HEK293 (cell line): ENCODE measurements at regions not wholly inside any gene's neighbourhood (a gene's known extent, or its start where the extent isn't known, plus 50 kb on each side); places are given as distances from the start of the nearest gene placed in this dataset.

Experiments used
- CTCF ChIA-PET: fragments of 350-600 bp; formaldehyde crosslinking; extraction: SDS; loops from one replicate; lab custom pipeline; 2021; ENCODE audit warnings: antibody characterized with exemption; lab: Yijun Ruan, JAX
- POLR2A ChIA-PET: fragments of 300-600 bp; formaldehyde crosslinking; extraction: SDS; loops from one replicate; lab custom pipeline; 2020; ENCODE audit warnings: antibody characterized with exemption, inconsistent platforms; lab: Yijun Ruan, JAX
- H3K27ac ChIP-seq: fragments of 200-500 bp; sonication (Bioruptor generic); 2 replicates; pipeline ENCODE4 v1.5.1; 2014; ENCODE audit warnings: low read depth, low read length, control low read depth, inconsistent platforms; ENCODE audit errors: extremely low read depth
- H3K36me3 ChIP-seq, 2 experiments: fragments of 200-500 bp in 1 of 2; sonication (Bioruptor generic) in 1 of 2; 1 replicate in 1 of 2; 2 replicates in 1 of 2; pipeline ENCODE4 v1.5.1; 2014 to 2017; ENCODE audit warnings: inconsistent platforms in 2 of 2, low read length in 2 of 2; ENCODE audit not compliant: control insufficient read depth in 2 of 2, insufficient read depth in 1 of 2
- H3K4me1 ChIP-seq: fragments of 200-500 bp; sonication (Bioruptor generic); 2 replicates; pipeline ENCODE4 v1.5.1; 2014; ENCODE audit warnings: mild to moderate bottlenecking, low read length, inconsistent platforms; ENCODE audit not compliant: control insufficient read depth, insufficient read depth
- H3K4me3 ChIP-seq: 2 replicates; pipeline ENCODE4 v1.5.1; 2011; ENCODE audit warnings: low read depth, mild to moderate bottlenecking, control low read depth, low read length, moderate library complexity
- H3K9me3 ChIP-seq: fragments of 200-500 bp; sonication (Bioruptor generic); 2 replicates; pipeline ENCODE4 v1.5.1; 2014; ENCODE audit warnings: low read depth, low read length, inconsistent platforms; ENCODE audit not compliant: control insufficient read depth, insufficient read depth
- BCL11B ChIP-seq: fragments of 450-650 bp; formaldehyde crosslinking; IDR thresholded peaks from 2 replicates; pipeline ENCODE4 v1.5.1; 2016; ENCODE audit warnings: low read depth, missing biosample characterization, missing genetic modification characterization
- GLI2 ChIP-seq: fragments of 450-650 bp; formaldehyde crosslinking; IDR thresholded peaks from 2 replicates; pipeline ENCODE4; 2017; ENCODE audit warnings: missing biosample characterization, missing genetic modification characterization, low read depth, borderline replicate concordance
- GLIS2 ChIP-seq: fragments of 450-650 bp; formaldehyde crosslinking; IDR thresholded peaks from 2 replicates; pipeline ENCODE4 v1.5.1; 2016; ENCODE audit warnings: missing biosample characterization, missing genetic modification characterization
- KLF1 ChIP-seq: fragments of 450-650 bp; formaldehyde crosslinking; IDR thresholded peaks from 2 replicates; pipeline ENCODE4 v1.5.1; 2016; ENCODE audit warnings: missing biosample characterization, missing genetic modification characterization
- KLF9 ChIP-seq: fragments of 450-650 bp; formaldehyde crosslinking; IDR thresholded peaks from 2 replicates; pipeline ENCODE4 v1.5.1; 2016; ENCODE audit warnings: missing biosample characterization, missing genetic modification characterization, low read depth
- PRDM2 ChIP-seq: fragments of 450-650 bp; formaldehyde crosslinking; IDR thresholded peaks from 2 replicates; pipeline ENCODE4 v1.5.1; 2016; ENCODE audit warnings: missing biosample characterization, missing genetic modification characterization, borderline replicate concordance
- ZBTB44 ChIP-seq: fragments of 450-650 bp; IDR thresholded peaks from 2 replicates; pipeline ENCODE4 v1.5.1; 2018; ENCODE audit warnings: missing biosample characterization, mild to moderate bottlenecking, missing genetic modification characterization
- ZEB2 ChIP-seq: fragments of 450-650 bp; formaldehyde crosslinking; IDR thresholded peaks from 2 replicates; pipeline ENCODE4 v1.5.1; 2016; ENCODE audit warnings: missing biosample characterization, missing genetic modification characterization
- ZNF335 ChIP-seq: fragments of 450-650 bp; formaldehyde crosslinking; conservative IDR thresholded peaks from 2 replicates; pipeline ENCODE4 v1.5.1; 2016; ENCODE audit warnings: missing biosample characterization, missing genetic modification characterization
- ZNF518A ChIP-seq: fragments of 450-650 bp; formaldehyde crosslinking; conservative IDR thresholded peaks from 2 replicates; pipeline ENCODE4 v1.5.1; 2016; ENCODE audit warnings: low read depth, missing biosample characterization, missing genetic modification characterization
- ZNF624 ChIP-seq: fragments of 450-650 bp; formaldehyde crosslinking; IDR thresholded peaks from 2 replicates; pipeline ENCODE4 v1.5.1; 2017; ENCODE audit warnings: missing biosample characterization, missing genetic modification characterization
- ZNF791 ChIP-seq: fragments of 450-650 bp; formaldehyde crosslinking; IDR thresholded peaks from 2 replicates; pipeline ENCODE4 v1.5.1; 2016; ENCODE audit warnings: missing biosample characterization, missing genetic modification characterization
- ZNF843 ChIP-seq: fragments of 450-650 bp; formaldehyde crosslinking; IDR thresholded peaks from 2 replicates; pipeline ENCODE4 v1.5.1; 2016; ENCODE audit warnings: missing biosample characterization, missing genetic modification characterization

- POLR2A ChIA-PET, result no interaction called here
- CTCF ChIA-PET, result interaction anchor here (0.6 kb wide), 1 partner anchor 34 kb away, joined by 5 read pairs; no protein-coding TSS in a partner anchor
These were observed 51.5 kb upstream of the NOTCH1 start for GRCh38 chr9:136597141-136597885.

GRCh38 chr9:136596630-136597031 lies 50.8 kb upstream of the NOTCH1 start:
- no peaks in the 10 kb centered on the region for H3K4me1 ChIP-seq
- TF ChIP-seq ZNF335 (no peak), ZBTB44 (tag by site-specific recombination) (no peak), ZNF624 (tag by site-specific recombination) (no peak), PRDM2 (tag by site-specific recombination) (no peak), ZNF791 (tag by site-specific recombination) (no peak), BCL11B (tag by site-specific recombination) (no peak), ZNF843 (tag by site-specific recombination) (no peak), GLI2 (tag by site-specific recombination) (no peak), ZEB2 (tag by site-specific recombination) (no peak), ZNF518A (no peak)
- H3K27ac ChIP-seq, result no peak overlapping the region
- no peak overlapping the region for H3K4me3 ChIP-seq
- H3K36me3 ChIP-seq, result no peaks in the 10 kb centered on the region
- CTCF ChIA-PET, result no interaction called here
- no peaks in the 10 kb centered on the region for H3K9me3 ChIP-seq
- POLR2A ChIA-PET, result no interaction called here

More at GRCh38 chr9:136597141-136597885, 51.5 kb upstream of the NOTCH1 start:
- no peaks in the 10 kb centered on the region for H3K4me1 ChIP-seq
- no peaks in the 10 kb centered on the region for H3K36me3 ChIP-seq
- no peaks in the 10 kb centered on the region for H3K9me3 ChIP-seq
- no peak overlapping the region for H3K27ac ChIP-seq
- no peak overlapping the region for H3K4me3 ChIP-seq
- TF ChIP-seq KLF9 (tag by site-specific recombination) (no peak), KLF1 (peak; percentile 73; the same call in 1 of the 2 replicates), GLIS2 (0 out of 2 replicates have a peak, but pooled peaks have one; percentile 28)
